ENCODE measurements at regions not wholly inside any gene's neighbourhood (a gene's known extent, or its start where the extent isn't known, plus 50 kb on each side); places are given as distances from the start of the nearest gene placed in this dataset.

- TF ChIP-seq CTCF (IDR thresholded peaks at IDR 0.05) (no peak), POLR2A (IDR thresholded peaks at IDR 0.05) (no peak)
These were observed 117.7 kb upstream of the ELAC2 start for GRCh38 chr17:13135506-13135905.

Data from heart left ventricle (tissue), 13 donors.